Activated naive CD8-positive, alpha-beta T cell treated with anti-CD3 and anti-CD28 coated beads for 36 hours (primary cell): ENCODE measurements at regions not wholly inside any gene's neighbourhood (a gene's known extent, or its start where the extent isn't known, plus 50 kb on each side); places are given as distances from the start of the nearest gene placed in this dataset.

ENCODE experiments used
- DNase-seq: peaks from one replicate; pipeline ENCODE4 v3.0.0; 2021
- H3K27ac Mint-ChIP-seq: one replicate; pipeline ENCODE4 v1.8.0; 2022; ENCODE audit warnings: mild to moderate bottlenecking, moderate library complexity, mixed read lengths
- H3K27me3 Mint-ChIP-seq: one replicate; pipeline ENCODE4 v1.8.0; 2022; ENCODE audit warnings: mild to moderate bottlenecking, mixed read lengths
- H3K36me3 Mint-ChIP-seq: one replicate; pipeline ENCODE4 v1.8.0; 2021; ENCODE audit warnings: mild to moderate bottlenecking, mixed read lengths
- H3K4me1 Mint-ChIP-seq: one replicate; pipeline ENCODE4 v1.8.0; 2021; ENCODE audit warnings: mixed read lengths
- H3K4me3 Mint-ChIP-seq: one replicate; pipeline ENCODE4 v1.8.0; 2022; ENCODE audit warnings: mild to moderate bottlenecking, moderate library complexity, mixed read lengths
- H3K9me3 Mint-ChIP-seq: one replicate; pipeline ENCODE4 v1.8.0; 2022; ENCODE audit warnings: mixed read lengths

- Mint-ChIP-seq H3K4me3 (no peak overlapping the region), H3K27ac (no peak overlapping the region), H3K27me3 (no peaks in the 10 kb centered on the region), H3K9me3 (peaks cover 2% of the 10 kb centered on the region), H3K36me3 (peaks cover 3% of the 10 kb centered on the region), H3K4me1 (peaks cover 43% of the 10 kb centered on the region)
- DNase-seq: no peak
Measured at GRCh38 chr12:12017798-12018197, 52.9 kb upstream of the BCL2L14 start.

- Mint-ChIP-seq H3K27me3 (peaks cover 2% of the 10 kb centered on the region), H3K27ac (peak overlapping the region; percentile 55), H3K4me1 (peaks cover 48% of the 10 kb centered on the region), H3K4me3 (no peak overlapping the region), H3K36me3 (peaks cover 3% of the 10 kb centered on the region), H3K9me3 (peaks cover 2% of the 10 kb centered on the region)
- no peak for DNase-seq
Measured at GRCh38 chr12:12018454-12018853, 52.3 kb upstream of the BCL2L14 start.

- peaks cover 2% of the 10 kb centered on the region for H3K9me3 Mint-ChIP-seq
- H3K27ac Mint-ChIP-seq: peak overlapping the region; percentile 49
- DNase-seq: no peak
- H3K36me3 Mint-ChIP-seq: peaks cover under 1% of the 10 kb centered on the region
- H3K4me3 Mint-ChIP-seq: no peak overlapping the region
- H3K4me1 Mint-ChIP-seq: peaks cover 55% of the 10 kb centered on the region
- peaks cover 4% of the 10 kb centered on the region for H3K27me3 Mint-ChIP-seq
Measured at GRCh38 chr12:12019881-12020280, 50.9 kb upstream of the BCL2L14 start.

GRCh38 chr12:12020762-12021161, 50.0 kb upstream of the BCL2L14 start:
- Mint-ChIP-seq H3K27me3 (peaks cover 4% of the 10 kb centered on the region), H3K4me1 (peaks cover 53% of the 10 kb centered on the region), H3K4me3 (no peak overlapping the region), H3K36me3 (peaks cover 2% of the 10 kb centered on the region), H3K27ac (peak overlapping the region; percentile 72), H3K9me3 (peaks cover 4% of the 10 kb centered on the region)
- DNase-seq: peak; percentile 18
